GM12891 (cell line): ENCODE measurements at regions not wholly inside any gene's neighbourhood (a gene's known extent, or its start where the extent isn't known, plus 50 kb on each side); places are given as distances from the start of the nearest gene placed in this dataset.

Experiments
- PAX5 ChIP-seq: IDR thresholded peaks from 2 replicates; pipeline ENCODE4 v1.6.1; 2011; ENCODE audit warnings: low read length, moderate library complexity, mild to moderate bottlenecking; ENCODE audit not compliant: insufficient read depth, severe bottlenecking
- POLR2A ChIP-seq: IDR thresholded peaks from 2 replicates; pipeline ENCODE4 v1.6.1; 2011; ENCODE audit warnings: low read depth, low read length, control low read depth
- POLR2AphosphoS5 ChIP-seq: IDR thresholded peaks from 2 replicates; pipeline ENCODE4 v1.6.1; 2011; ENCODE audit warnings: low read depth, low read length, control low read depth
- POU2F2 ChIP-seq: IDR thresholded peaks from 2 replicates; pipeline ENCODE4 v1.6.1; 2011; ENCODE audit warnings: low read depth, mild to moderate bottlenecking, control low read depth, low read length, moderate library complexity
- SPI1 ChIP-seq: IDR thresholded peaks from 2 replicates; pipeline ENCODE4 v1.6.1; 2011; ENCODE audit warnings: low read depth, low read length, control low read depth
- TAF1 ChIP-seq: IDR thresholded peaks from 2 replicates; pipeline ENCODE4 v1.6.1; 2011; ENCODE audit warnings: low read depth, low read length, control low read depth

- TF ChIP-seq POLR2A: no peak
- no peak for TF ChIP-seq POLR2AphosphoS5
- TF ChIP-seq SPI1: no peak
- no peak for TF ChIP-seq POU2F2
- TF ChIP-seq TAF1: no peak
- no peak for TF ChIP-seq PAX5
These were observed 154.1 kb upstream of the PRDM9 start for GRCh38 chr5:23353286-23353685.
